HepG2 (cell line): ENCODE measurements at regions not wholly inside any gene's neighbourhood (a gene's known extent, or its start where the extent isn't known, plus 50 kb on each side); places are given as distances from the start of the nearest gene placed in this dataset.

ENCODE experiments used
- ESRRA ChIP-seq: sonication (generic); formaldehyde crosslinking; IDR thresholded peaks from 2 replicates; pipeline ENCODE4 v1.5.1; 2020; ENCODE audit warnings: mild to moderate bottlenecking, low read depth, missing genetic modification reagents
- GZF1 ChIP-seq: sonication (generic); formaldehyde crosslinking; IDR thresholded peaks from 2 replicates; pipeline ENCODE4 v1.5.1; 2020; ENCODE audit warnings: mild to moderate bottlenecking, missing genetic modification reagents
- MAFK ChIP-seq, 2 experiments: IDR thresholded peaks in 1 of 2; conservative IDR thresholded peaks in 1 of 2; 2 replicates each; pipeline ENCODE4 v1.6.1; 2011; ENCODE audit warnings: improper control_type of control experiment in 2 of 2, low read length in 2 of 2
- MLLT10 ChIP-seq: sonication (generic); formaldehyde crosslinking; IDR thresholded peaks from 2 replicates; pipeline ENCODE4 v1.4.0; 2020; ENCODE audit warnings: missing genetic modification reagents
- ZNF10 ChIP-seq: sonication (generic); formaldehyde crosslinking; IDR thresholded peaks from 2 replicates; pipeline ENCODE4 v1.4.0; 2020; ENCODE audit warnings: mild to moderate bottlenecking, low read depth, missing genetic modification reagents, borderline replicate concordance
- ZNF446 ChIP-seq: sonication (generic); formaldehyde crosslinking; IDR thresholded peaks from 2 replicates; pipeline ENCODE4 v1.5.0; 2020; ENCODE audit warnings: mild to moderate bottlenecking, missing genetic modification reagents
- ZNF496 ChIP-seq: sonication (generic); formaldehyde crosslinking; IDR thresholded peaks from 2 replicates; pipeline ENCODE4 v1.8.1; 2023; ENCODE audit warnings: mild to moderate bottlenecking, moderate library complexity, missing genetic modification reagents; ENCODE audit not compliant: insufficient replicate concordance
- ZNF552 ChIP-seq: sonication (generic); formaldehyde crosslinking; IDR thresholded peaks from 2 replicates; pipeline ENCODE4 v1.9.0; 2022; ENCODE audit warnings: missing genetic modification reagents, mild to moderate bottlenecking, borderline replicate concordance
- TF ChIP-seq, protein P1 (sequence below): fragments of 450-650 bp; IDR thresholded peaks from 2 replicates; pipeline ENCODE4 v1.6.1; 2017
- TF ChIP-seq, protein P2 (sequence below): sonication (generic); formaldehyde crosslinking; IDR thresholded peaks from 2 replicates; pipeline ENCODE4 v1.5.1; 2020; ENCODE audit warnings: mild to moderate bottlenecking, missing genetic modification reagents, borderline replicate concordance
- TF ChIP-seq, protein P3 (sequence below): sonication (generic); formaldehyde crosslinking; IDR thresholded peaks from 2 replicates; pipeline ENCODE4 v1.5.0; 2020; ENCODE audit warnings: missing genetic modification reagents
- TF ChIP-seq, protein P4 (sequence below): IDR thresholded peaks from 2 replicates; pipeline ENCODE4 v1.6.1; 2016; ENCODE audit warnings: low read depth

DNA sequence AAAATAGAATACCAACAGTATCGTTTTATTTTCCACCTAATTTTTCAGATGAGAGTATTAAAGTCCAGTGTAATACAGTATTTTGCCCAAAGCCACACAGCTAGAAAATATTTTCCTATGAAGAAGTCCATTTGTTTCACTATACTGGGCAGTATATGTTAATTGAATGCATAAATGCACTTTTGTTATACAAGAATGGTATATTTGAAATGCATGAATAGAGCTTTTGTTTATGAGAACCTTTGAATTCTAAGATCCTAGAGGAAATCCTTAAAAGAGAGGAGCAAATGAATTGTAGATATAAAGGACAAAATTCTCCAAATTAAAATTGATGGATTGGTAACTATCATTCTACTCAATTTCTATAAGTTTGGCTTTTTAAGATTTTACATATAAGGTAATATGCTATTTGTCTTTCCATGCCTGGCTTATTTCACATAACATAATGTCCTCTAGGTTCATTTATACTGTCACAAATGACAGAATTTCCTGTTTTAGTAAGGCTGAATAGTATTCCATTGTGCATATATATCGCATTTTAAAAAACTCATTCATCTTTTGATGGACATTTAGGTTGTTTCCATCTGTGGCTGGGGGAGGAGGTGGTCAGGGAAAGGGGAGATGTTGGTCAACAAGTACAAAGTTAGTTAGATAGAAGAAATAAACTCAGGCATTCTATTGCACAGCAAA, 136.6 kb upstream of the DCN start (continued):
- TF ChIP-seq, protein P1, sequence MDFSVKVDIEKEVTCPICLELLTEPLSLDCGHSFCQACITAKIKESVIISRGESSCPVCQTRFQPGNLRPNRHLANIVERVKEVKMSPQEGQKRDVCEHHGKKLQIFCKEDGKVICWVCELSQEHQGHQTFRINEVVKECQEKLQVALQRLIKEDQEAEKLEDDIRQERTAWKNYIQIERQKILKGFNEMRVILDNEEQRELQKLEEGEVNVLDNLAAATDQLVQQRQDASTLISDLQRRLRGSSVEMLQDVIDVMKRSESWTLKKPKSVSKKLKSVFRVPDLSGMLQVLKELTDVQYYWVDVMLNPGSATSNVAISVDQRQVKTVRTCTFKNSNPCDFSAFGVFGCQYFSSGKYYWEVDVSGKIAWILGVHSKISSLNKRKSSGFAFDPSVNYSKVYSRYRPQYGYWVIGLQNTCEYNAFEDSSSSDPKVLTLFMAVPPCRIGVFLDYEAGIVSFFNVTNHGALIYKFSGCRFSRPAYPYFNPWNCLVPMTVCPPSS: no peak
- TF ChIP-seq ZNF552 (CRISPR knock-in tag) (no peak), ZNF10 (CRISPR knock-in tag) (no peak), GZF1 (CRISPR knock-in tag) (no peak), MAFK (conservative IDR thresholded peaks at IDR 0.05 in 1 of 2, IDR thresholded peaks at IDR 0.05 in 1 of 2; ENCODE audit: low read length in 2 of 2) (no peak), ZNF446 (no peak), ESRRA (CRISPR knock-in tag) (no peak), ZNF496 (CRISPR knock-in tag) (no peak), MLLT10 (CRISPR knock-in tag) (no peak)
- TF ChIP-seq, protein P2, sequence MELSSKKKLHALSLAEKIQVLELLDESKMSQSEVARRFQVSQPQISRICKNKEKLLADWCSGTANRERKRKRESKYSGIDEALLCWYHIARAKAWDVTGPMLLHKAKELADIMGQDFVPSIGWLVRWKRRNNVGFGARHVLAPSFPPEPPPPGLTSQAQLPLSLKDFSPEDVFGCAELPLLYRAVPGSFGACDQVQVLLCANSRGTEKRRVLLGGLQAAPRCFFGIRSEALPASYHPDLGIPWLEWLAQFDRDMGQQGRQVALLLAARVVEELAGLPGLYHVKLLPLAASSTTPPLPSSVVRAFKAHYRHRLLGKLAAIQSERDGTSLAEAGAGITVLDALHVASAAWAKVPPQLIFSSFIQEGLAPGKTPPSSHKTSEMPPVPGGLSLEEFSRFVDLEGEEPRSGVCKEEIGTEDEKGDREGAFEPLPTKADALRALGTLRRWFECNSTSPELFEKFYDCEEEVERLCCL (CRISPR knock-in tag): no peak
- TF ChIP-seq, protein P3, sequence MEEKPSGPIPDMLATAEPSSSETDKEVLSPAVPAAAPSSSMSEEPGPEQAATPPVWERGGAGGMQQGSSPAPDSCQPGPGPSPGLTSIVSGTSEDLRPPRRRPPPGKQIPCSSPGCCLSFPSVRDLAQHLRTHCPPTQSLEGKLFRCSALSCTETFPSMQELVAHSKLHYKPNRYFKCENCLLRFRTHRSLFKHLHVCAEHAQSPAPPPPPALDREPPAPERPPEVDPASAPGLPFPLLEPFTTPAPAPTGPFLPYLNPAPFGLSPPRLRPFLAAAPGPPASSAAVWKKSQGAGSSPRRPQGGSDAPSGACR: no peak
- TF ChIP-seq, protein P4, sequence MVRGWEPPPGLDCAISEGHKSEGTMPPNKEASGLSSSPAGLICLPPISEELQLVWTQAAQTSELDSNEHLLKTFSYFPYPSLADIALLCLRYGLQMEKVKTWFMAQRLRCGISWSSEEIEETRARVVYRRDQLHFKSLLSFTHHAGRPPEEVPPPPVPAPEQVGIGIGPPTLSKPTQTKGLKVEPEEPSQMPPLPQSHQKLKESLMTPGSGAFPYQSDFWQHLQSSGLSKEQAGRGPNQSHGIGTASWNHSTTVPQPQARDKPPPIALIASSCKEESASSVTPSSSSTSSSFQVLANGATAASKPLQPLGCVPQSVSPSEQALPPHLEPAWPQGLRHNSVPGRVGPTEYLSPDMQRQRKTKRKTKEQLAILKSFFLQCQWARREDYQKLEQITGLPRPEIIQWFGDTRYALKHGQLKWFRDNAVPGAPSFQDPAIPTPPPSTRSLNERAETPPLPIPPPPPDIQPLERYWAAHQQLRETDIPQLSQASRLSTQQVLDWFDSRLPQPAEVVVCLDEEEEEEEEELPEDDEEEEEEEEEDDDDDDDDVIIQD: no peak
